ENCODE measurements at regions not wholly inside any gene's neighbourhood (a gene's known extent, or its start where the extent isn't known, plus 50 kb on each side); places are given as distances from the start of the nearest gene placed in this dataset.

DNA sequence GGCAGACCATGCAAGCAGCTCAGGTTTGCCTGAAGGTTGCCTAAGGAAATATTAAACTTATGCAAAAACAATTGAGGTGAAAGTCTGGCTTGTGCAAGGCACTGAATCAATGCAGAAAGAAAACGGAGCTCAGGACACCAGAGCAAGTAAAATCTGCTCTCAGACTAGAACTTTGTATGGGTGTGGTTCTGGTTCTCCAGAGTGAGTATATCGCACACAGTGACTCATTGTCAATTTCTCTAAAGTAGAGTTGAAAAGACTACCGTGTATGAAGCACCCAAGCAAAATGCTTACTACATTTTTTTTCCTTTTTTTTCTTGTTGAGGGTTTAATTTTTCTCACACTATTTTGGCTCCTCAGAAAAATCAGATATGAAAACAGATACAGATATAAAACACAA is 650.3 kb upstream of the CDH10 start:
- TF ChIP-seq, protein P1, sequence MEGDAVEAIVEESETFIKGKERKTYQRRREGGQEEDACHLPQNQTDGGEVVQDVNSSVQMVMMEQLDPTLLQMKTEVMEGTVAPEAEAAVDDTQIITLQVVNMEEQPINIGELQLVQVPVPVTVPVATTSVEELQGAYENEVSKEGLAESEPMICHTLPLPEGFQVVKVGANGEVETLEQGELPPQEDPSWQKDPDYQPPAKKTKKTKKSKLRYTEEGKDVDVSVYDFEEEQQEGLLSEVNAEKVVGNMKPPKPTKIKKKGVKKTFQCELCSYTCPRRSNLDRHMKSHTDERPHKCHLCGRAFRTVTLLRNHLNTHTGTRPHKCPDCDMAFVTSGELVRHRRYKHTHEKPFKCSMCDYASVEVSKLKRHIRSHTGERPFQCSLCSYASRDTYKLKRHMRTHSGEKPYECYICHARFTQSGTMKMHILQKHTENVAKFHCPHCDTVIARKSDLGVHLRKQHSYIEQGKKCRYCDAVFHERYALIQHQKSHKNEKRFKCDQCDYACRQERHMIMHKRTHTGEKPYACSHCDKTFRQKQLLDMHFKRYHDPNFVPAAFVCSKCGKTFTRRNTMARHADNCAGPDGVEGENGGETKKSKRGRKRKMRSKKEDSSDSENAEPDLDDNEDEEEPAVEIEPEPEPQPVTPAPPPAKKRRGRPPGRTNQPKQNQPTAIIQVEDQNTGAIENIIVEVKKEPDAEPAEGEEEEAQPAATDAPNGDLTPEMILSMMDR (IDR thresholded peaks at IDR 0.05; ENCODE audit: low read depth, low read length) = no peak
- TF ChIP-seq POLR2A (IDR thresholded peaks at IDR 0.05; ENCODE audit: extremely low read depth, insufficient read length) = no peak
- TF ChIP-seq, protein P2, sequence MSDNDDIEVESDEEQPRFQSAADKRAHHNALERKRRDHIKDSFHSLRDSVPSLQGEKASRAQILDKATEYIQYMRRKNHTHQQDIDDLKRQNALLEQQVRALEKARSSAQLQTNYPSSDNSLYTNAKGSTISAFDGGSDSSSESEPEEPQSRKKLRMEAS (IDR thresholded peaks at IDR 0.05; ENCODE audit: low read depth, low read length) = no peak
- no peak for TF ChIP-seq MYC (IDR thresholded peaks at IDR 0.05; ENCODE audit: low read depth, low read length)

Data from NB4 (cell line).